Common myeloid progenitor, CD34-positive (primary cell): ENCODE measurements at regions not wholly inside any gene's neighbourhood (a gene's known extent, or its start where the extent isn't known, plus 50 kb on each side); places are given as distances from the start of the nearest gene placed in this dataset.

Experiments
- CTCF ChIA-PET: fragments of 350-600 bp; sonication (Branson Sonifier 250); formaldehyde crosslinking; loops from one replicate; lab custom pipeline; 2021; ENCODE audit warnings: antibody characterized with exemption; lab: Charles Lee
- POLR2A ChIA-PET: fragments of 350-600 bp; sonication (Branson Sonifier 250); formaldehyde crosslinking; loops from one replicate; lab custom pipeline; 2021; ENCODE audit warnings: antibody characterized with exemption; lab: Charles Lee
- DNase-seq, 3 donors: peaks; one replicate each; pipeline versions ENCODE4 v3.0.0 to v3.0.0-alpha.2; 2013
- H3K27ac ChIP-seq, 2 experiments: 1 replicate in 1 of 2; 2 replicates in 1 of 2; pipeline ENCODE4 v1.7.0; 2013; ENCODE audit warnings: inconsistent platforms in 2 of 2, low read length in 2 of 2, mild to moderate bottlenecking in 2 of 2, low read depth in 1 of 2, moderate library complexity in 1 of 2; ENCODE audit not compliant: severe bottlenecking in 2 of 2, insufficient read depth in 1 of 2, poor library complexity in 1 of 2
- H3K27me3 ChIP-seq, 5 experiments: replicated peaks in 2 of 5; 1 replicate in 3 of 5; 2 replicates in 2 of 5; pipeline versions ENCODE4 v1.6.1 to v1.7.0; 2013; ENCODE audit warnings: low read length in 4 of 5, mild to moderate bottlenecking in 2 of 5, moderate library complexity in 2 of 5, inconsistent platforms in 1 of 5; ENCODE audit not compliant: insufficient read depth in 5 of 5, control insufficient read depth in 4 of 5
- H3K36me3 ChIP-seq, 4 experiments: 1 replicate in 2 of 4; 2 replicates in 2 of 4; pipeline versions ENCODE4 v1.6.1 to v1.7.0; 2013; ENCODE audit warnings: low read length in 3 of 4, control low read depth in 1 of 4, mild to moderate bottlenecking in 1 of 4; ENCODE audit not compliant: control insufficient read depth in 4 of 4, insufficient read depth in 4 of 4
- H3K4me1 ChIP-seq, 4 experiments: 1 replicate in 3 of 4; 2 replicates in 1 of 4; pipeline versions ENCODE4 v1.6.1 to v1.7.1; 2013; ENCODE audit warnings: low read length in 3 of 4, mild to moderate bottlenecking in 3 of 4, control low read depth in 1 of 4, inconsistent platforms in 1 of 4, moderate library complexity in 1 of 4; ENCODE audit not compliant: control insufficient read depth in 4 of 4, insufficient read depth in 4 of 4; ENCODE audit errors: control extremely low read depth in 1 of 4
- H3K4me3 ChIP-seq, 7 experiments: 1 replicate in 4 of 7; 2 replicates in 3 of 7; pipeline versions ENCODE4 v1.5.1 to v1.7.0; 2013; ENCODE audit warnings: mild to moderate bottlenecking in 7 of 7, low read length in 6 of 7, moderate library complexity in 6 of 7, inconsistent platforms in 2 of 7, low read depth in 2 of 7, control low read depth in 1 of 7; ENCODE audit not compliant: insufficient read depth in 4 of 7, control insufficient read depth in 1 of 7; ENCODE audit errors: extremely low read depth in 1 of 7
- H3K9me3 ChIP-seq, 5 experiments: 1 replicate in 4 of 5; 2 replicates in 1 of 5; pipeline versions ENCODE4 v1.6.1 to v1.7.1; 2013; ENCODE audit warnings: low read length in 4 of 5, mild to moderate bottlenecking in 2 of 5, inconsistent platforms in 1 of 5, low read depth in 1 of 5, moderate library complexity in 1 of 5; ENCODE audit not compliant: control insufficient read depth in 4 of 5, insufficient read depth in 2 of 5; ENCODE audit errors: control extremely low read depth in 1 of 5
- WGBS: methylation state at CpG from one replicate; pipeline ENCODE4 v1.1.5; 2013; ENCODE audit not compliant: insufficient coverage; 5-methylcytosine and 5-hydroxymethylcytosine counted together

DNA sequence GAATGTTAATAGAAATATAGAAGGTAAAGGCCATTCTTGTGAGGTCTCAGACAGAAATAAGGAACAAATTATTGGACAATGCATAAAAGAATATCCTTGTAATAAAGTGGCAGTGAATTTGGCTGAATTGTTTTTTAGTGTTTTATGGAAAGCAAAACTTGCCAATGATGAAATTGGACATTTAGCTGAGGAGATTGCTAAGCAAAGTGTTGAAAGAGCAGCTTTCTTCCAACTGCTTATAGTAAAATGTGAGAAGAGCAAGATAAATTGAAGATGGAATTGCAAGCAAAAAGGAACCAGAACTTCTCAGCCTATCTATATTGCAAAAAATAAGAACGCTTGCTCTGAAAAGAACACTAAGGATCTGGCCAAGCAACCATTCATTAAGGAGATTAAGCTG is 245.7 kb downstream of the MREG start:
- ChIA-PET CTCF (no interaction called here), POLR2A (no interaction called here)
- H3K36me3 ChIP-seq: no peaks in the 10 kb centered on the region
- H3K4me3 ChIP-seq: no peak overlapping the region
- peaks cover 0 to 8% (median 3%) of the 10 kb centered on the region in 4 experiments for H3K4me1 ChIP-seq
- no CpG with 5 or more reads among the region's 1 CpG for WGBS
- DNase-seq: no peak
- H3K27ac ChIP-seq: no peak overlapping the region
- H3K9me3 ChIP-seq: peaks cover 0 to 14% (median 0%) of the 10 kb centered on the region in 5 experiments
- no peaks in the 10 kb centered on the region for H3K27me3 ChIP-seq

- H3K9me3 ChIP-seq: peaks cover 0 to 16% (median 0%) of the 10 kb centered on the region in 5 experiments
- no peaks in the 10 kb centered on the region for H3K27me3 ChIP-seq
- POLR2A ChIA-PET: no interaction called here
- WGBS: 95% methylated on average over 4 of the region's 4 CpGs
- H3K4me1 ChIP-seq: no peaks in the 10 kb centered on the region
- no peaks in the 10 kb centered on the region for H3K36me3 ChIP-seq
- no peak overlapping the region for H3K4me3 ChIP-seq
- no peak for DNase-seq
- CTCF ChIA-PET: interaction anchor here (0.7 to 1.3 kb wide), 3 partner anchors 15 to 26 kb away, joined by 3 to 4 read pairs (median 4); no protein-coding TSS in a partner anchor
- H3K27ac ChIP-seq: no peak overlapping the region
Measured at GRCh38 chr2:215765729-215766360, 247.5 kb downstream of the MREG start.

DNA sequence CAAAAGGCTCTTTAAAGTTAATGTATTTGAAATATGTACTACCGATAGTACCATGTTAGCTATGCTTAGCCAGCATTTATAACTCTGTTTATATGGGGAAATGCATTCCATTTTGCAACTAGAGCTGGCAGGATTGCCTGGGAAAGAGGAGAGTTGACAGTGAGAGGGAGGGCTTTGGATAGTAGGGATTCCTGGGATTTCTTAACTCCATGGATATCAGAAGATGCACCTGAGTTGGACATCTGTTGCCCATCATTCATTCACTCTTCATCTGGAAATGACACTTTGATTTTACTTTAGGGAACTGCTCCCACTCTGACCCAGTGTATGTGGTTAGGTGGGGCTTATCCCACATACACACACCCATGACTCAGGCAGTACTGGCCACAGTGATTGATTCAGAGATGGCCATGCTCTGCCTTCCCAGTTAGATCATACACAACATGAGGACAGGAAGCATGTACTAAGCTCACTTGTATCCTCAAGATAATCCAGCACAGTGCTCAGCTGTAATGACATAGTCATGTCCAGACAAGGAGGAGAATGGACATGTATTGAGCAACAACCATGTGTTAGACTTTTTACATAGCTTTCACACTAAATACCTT is 248.8 kb downstream of the MREG start:
- peaks cover 0 to 16% (median 0%) of the 10 kb centered on the region in 5 experiments for H3K9me3 ChIP-seq
- no peak for DNase-seq
- H3K27me3 ChIP-seq: no peaks in the 10 kb centered on the region
- ChIA-PET POLR2A (no interaction called here), CTCF (no interaction called here)
- no peak overlapping the region for H3K4me3 ChIP-seq
- 100% methylated on average over 1 of the region's 1 CpG for WGBS
- no peak overlapping the region for H3K27ac ChIP-seq
- no peaks in the 10 kb centered on the region for H3K4me1 ChIP-seq
- no peaks in the 10 kb centered on the region for H3K36me3 ChIP-seq

GRCh38 chr2:215760557-215760956 is 252.8 kb downstream of the MREG start:
- POLR2A ChIA-PET: no interaction called here
- Histone ChIP-seq H3K4me3 (no peak overlapping the region), H3K27me3 (no peaks in the 10 kb centered on the region), H3K4me1 (no peaks in the 10 kb centered on the region), H3K9me3 (peaks cover 0 to 5% (median 0%) of the 10 kb centered on the region in 5 experiments), H3K36me3 (no peaks in the 10 kb centered on the region), H3K27ac (no peak overlapping the region)
- DNase-seq: no peak
- CTCF ChIA-PET: interaction anchor here (0.6 to 1.9 kb wide), 3 partner anchors 8 to 68 kb away, joined by 3 to 4 read pairs (median 4); no protein-coding TSS in a partner anchor

- Histone ChIP-seq H3K4me1 (no peaks in the 10 kb centered on the region), H3K27ac (no peak overlapping the region), H3K9me3 (peaks cover 0 to 5% (median 0%) of the 10 kb centered on the region in 5 experiments), H3K27me3 (no peaks in the 10 kb centered on the region), H3K4me3 (no peak overlapping the region), H3K36me3 (no peaks in the 10 kb centered on the region)
- DNase-seq: no peak
- ChIA-PET POLR2A (interaction anchor here (0.6 kb wide), 1 partner anchor 240 kb away, joined by 3 read pairs; no protein-coding TSS in a partner anchor), CTCF (interaction anchor here (1.9 kb wide), 1 partner anchor 15 kb away, joined by 4 read pairs; no protein-coding TSS in a partner anchor)
- 100% methylated on average over 2 of the region's 2 CpGs for WGBS
Measured at GRCh38 chr2:215760091-215760490, 253.3 kb downstream of the MREG start.

- no peak overlapping the region for H3K4me3 ChIP-seq
- no peaks in the 10 kb centered on the region for H3K36me3 ChIP-seq
- WGBS: 91% methylated on average over 1 of the region's 4 CpGs
- H3K4me1 ChIP-seq: no peaks in the 10 kb centered on the region
- peaks cover 0 to 5% (median 0%) of the 10 kb centered on the region in 5 experiments for H3K9me3 ChIP-seq
- POLR2A ChIA-PET: no interaction called here
- CTCF ChIA-PET: no interaction called here
- H3K27ac ChIP-seq: no peak overlapping the region
- no peaks in the 10 kb centered on the region for H3K27me3 ChIP-seq
- DNase-seq: no peak
Measured at GRCh38 chr2:215758691-215759090, 254.7 kb downstream of the MREG start.

GRCh38 chr2:215756346-215756730 is 257.0 kb downstream of the MREG start:
- no peaks in the 10 kb centered on the region for H3K36me3 ChIP-seq
- no peak overlapping the region for H3K4me3 ChIP-seq
- no peak overlapping the region for H3K27ac ChIP-seq
- peaks cover 0 to 2% (median 0%) of the 10 kb centered on the region in 5 experiments for H3K9me3 ChIP-seq
- no peaks in the 10 kb centered on the region for H3K27me3 ChIP-seq
- ChIA-PET CTCF (interaction anchor here (0.7 kb wide), 1 partner anchor 18 kb away, joined by 3 read pairs; no protein-coding TSS in a partner anchor), POLR2A (no interaction called here)
- WGBS: 92% methylated on average over 1 of the region's 2 CpGs
- no peaks in the 10 kb centered on the region for H3K4me1 ChIP-seq
- DNase-seq: no peak
